Bronchial epithelial cell (primary cell): ENCODE measurements at regions not wholly inside any gene's neighbourhood (a gene's known extent, or its start where the extent isn't known, plus 50 kb on each side); places are given as distances from the start of the nearest gene placed in this dataset.
"Not testable (repeated sequence)": the region's sequence is repeated elsewhere in the genome, so short reads cannot be mapped to it uniquely, and the experiment has no call there.

ENCODE experiments used
- DNase-seq: peaks from one replicate; pipeline ENCODE4 v3.0.0-alpha.2; 2010; ENCODE audit warnings: low read depth
- FAIRE-seq: peaks from 2 replicates; lab custom pipeline; 2011; peaks lifted over from hg19 to GRCh38; lab: Jason Lieb, UNC
- H3K27me3 ChIP-seq: 2 replicates; pipeline ENCODE4 v1.5.1; 2011; ENCODE audit warnings: low read length; ENCODE audit not compliant: control insufficient read depth, insufficient read depth
- H3K36me3 ChIP-seq: 2 replicates; pipeline ENCODE4 v1.5.1; 2011; ENCODE audit warnings: low read length; ENCODE audit not compliant: control insufficient read depth, insufficient read depth
- H3K4me3 ChIP-seq: 2 replicates; pipeline ENCODE4 v1.5.1; 2011; ENCODE audit warnings: mild to moderate bottlenecking, low read depth, low read length, control low read depth
- TF ChIP-seq, protein P1 (sequence below): IDR thresholded peaks from 2 replicates; pipeline ENCODE4 v1.5.1; 2011; ENCODE audit warnings: mild to moderate bottlenecking, moderate library complexity, low read length, control low read depth, inconsistent platforms; ENCODE audit not compliant: insufficient read depth, severe bottlenecking

DNA sequence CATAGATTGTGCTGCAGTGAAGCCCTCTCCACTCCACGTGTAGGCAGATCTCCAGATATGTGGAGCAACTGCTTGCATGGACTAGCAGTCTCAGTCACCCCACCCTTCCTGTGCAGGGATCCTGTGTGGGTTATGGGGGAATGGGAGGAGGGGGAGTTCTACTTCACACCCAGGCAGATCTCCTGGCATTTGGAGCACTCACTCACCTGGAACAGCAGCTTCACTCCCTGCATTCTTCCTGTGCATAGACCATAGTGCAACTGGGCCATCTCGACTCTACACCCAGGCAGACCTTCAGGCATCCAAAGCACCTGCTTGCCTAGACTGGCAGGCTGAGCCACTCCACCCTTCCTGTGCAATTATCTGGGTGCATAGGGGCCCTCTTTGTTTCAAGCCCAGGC, 96.0 kb upstream of the PCED1B start:
- Histone ChIP-seq H3K4me3 (no peak overlapping the region), H3K27me3 (no peaks in the 10 kb centered on the region), H3K36me3 (no peaks in the 10 kb centered on the region)
- FAIRE-seq (no peak), DNase-seq (peak; percentile 44)
- TF ChIP-seq, protein P1, sequence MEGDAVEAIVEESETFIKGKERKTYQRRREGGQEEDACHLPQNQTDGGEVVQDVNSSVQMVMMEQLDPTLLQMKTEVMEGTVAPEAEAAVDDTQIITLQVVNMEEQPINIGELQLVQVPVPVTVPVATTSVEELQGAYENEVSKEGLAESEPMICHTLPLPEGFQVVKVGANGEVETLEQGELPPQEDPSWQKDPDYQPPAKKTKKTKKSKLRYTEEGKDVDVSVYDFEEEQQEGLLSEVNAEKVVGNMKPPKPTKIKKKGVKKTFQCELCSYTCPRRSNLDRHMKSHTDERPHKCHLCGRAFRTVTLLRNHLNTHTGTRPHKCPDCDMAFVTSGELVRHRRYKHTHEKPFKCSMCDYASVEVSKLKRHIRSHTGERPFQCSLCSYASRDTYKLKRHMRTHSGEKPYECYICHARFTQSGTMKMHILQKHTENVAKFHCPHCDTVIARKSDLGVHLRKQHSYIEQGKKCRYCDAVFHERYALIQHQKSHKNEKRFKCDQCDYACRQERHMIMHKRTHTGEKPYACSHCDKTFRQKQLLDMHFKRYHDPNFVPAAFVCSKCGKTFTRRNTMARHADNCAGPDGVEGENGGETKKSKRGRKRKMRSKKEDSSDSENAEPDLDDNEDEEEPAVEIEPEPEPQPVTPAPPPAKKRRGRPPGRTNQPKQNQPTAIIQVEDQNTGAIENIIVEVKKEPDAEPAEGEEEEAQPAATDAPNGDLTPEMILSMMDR: no peak

DNA sequence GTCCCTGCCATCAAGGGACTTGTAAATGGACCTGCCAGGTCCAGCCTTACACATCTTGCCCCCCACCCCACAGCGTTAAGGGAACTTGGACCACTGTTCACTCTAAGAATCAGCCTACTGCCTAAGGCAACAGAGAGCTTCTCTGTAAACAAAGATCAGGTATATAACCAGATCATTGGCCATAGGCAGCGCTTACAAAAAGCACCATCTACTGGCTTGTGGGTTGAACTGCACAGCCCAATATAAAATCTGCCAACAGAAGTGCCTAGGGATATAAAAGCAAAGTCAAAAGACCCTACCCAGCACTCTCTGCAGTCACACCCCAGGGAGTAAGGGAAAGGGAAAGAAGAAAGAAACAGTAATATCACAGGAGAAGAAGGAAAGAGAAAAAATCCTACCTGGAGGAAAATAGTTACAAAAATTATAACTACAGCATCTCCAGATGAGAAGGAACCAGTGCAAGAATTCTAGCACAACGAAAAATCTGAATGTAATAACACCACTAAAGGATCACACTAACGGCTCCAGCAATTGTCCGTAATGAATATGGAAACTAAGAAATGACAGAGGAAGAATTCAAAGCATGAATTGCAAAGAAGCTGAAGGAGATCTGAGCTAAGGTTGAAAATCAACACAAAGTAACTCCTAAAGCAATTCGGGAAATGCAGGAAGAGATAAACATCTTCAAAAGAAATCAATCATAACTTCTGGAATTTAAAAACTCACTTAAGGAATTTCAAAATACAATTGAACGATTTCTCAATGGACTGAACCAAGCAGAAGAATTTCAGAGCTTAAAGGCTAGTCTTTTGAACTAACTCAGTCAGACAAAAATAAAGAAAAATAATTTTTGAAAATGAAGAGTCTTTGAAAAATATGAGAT, 95.2 kb upstream of the PCED1B start:
- Histone ChIP-seq H3K4me3 (no peak overlapping the region), H3K36me3 (no peaks in the 10 kb centered on the region), H3K27me3 (no peaks in the 10 kb centered on the region)
- TF ChIP-seq, protein P1: peak; percentile 85
- FAIRE-seq (no peak), DNase-seq (peak; percentile 73)

DNA sequence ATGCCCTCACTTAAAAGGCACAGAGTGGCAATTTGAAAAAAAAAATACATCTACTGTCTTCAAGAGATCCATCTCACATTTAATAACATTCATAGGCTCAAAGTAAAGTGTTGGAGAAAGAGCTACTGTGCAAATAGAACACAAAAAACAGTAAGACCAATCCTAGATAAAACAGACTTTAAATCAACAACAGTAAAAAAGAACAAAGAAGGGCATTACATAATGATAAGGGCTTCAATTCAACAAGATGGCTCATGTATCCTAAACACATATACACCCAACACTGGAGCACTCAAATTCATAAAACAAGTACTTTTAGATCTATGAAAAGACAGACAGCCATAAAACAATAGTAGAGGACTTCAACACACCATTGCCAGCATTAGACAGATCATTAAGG, 93.6 kb upstream of the PCED1B start:
- TF ChIP-seq, protein P1: no peak
- FAIRE-seq: no peak
- DNase-seq: no peak

DNA sequence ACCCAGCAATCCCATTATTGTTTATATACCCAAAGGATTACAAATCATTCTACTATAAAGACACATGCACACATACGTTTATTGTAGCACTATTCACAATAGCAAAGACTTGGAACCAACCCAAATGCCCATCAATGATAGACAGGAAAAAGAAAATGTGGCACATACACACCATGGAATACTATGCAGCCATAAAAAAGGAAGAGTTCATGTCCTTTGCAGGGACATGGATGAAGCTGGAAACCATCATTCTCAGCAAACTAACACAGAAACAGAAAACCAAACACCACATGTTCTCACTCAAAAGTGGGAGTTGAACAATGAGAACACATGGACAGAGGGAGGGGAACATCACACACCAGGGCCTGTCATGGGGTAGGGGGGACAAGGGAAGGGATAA, 91.3 kb upstream of the PCED1B start:
- not testable (repeated sequence) for H3K4me3 ChIP-seq, DNase-seq, H3K36me3 ChIP-seq, FAIRE-seq, H3K27me3 ChIP-seq

More for the DNA sequence above, 93.6 kb upstream of the PCED1B start:
- no peak overlapping the region for H3K4me3 ChIP-seq
- H3K36me3 ChIP-seq: no peaks in the 10 kb centered on the region
- no peaks in the 10 kb centered on the region for H3K27me3 ChIP-seq

DNA sequence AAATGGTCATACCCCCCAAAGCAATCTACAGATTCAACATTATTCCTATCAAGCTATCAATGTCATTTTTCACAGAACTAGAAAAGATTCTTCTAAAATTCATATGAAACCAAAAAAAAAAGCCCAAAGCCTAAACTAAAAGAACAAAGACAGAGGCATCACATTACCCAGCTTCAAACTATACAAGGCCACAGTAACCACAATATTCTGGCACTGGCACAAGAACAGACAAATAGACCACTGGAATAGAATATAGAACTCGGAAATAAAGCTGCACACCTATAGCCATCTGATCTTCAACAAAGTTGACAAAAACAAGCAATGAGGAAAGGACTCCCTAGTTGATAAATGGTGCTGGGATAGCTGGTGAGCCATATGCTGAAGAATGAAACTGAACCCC, 89.2 kb upstream of the PCED1B start:
- Histone ChIP-seq H3K36me3 (no peaks in the 10 kb centered on the region), H3K27me3 (no peaks in the 10 kb centered on the region), H3K4me3 (no peak overlapping the region)
- FAIRE-seq: no peak
- no peak for DNase-seq
- TF ChIP-seq, protein P1: no peak

DNA sequence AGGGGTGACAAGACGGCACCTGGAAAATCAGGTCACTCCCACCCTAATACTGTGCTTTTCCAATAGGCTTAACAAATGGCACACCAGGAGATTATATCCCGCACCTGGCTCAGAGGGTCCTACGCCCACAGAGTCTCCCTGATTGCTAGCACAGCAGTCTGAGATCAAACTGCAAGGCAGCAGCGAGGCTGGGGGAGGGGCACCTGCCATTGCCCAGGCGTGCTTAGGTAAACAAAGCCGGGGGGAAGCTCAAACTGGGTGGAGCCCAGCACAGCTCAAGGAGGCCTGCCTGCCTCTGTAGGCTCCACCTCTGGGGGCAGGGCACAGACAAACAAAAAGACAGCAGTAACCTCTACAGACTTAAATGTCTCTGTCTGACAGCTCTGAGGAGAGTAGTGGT, 87.4 kb upstream of the PCED1B start:
- not testable (repeated sequence) for H3K36me3 ChIP-seq, H3K27me3 ChIP-seq, FAIRE-seq, DNase-seq, H3K4me3 ChIP-seq
